Loucy (cell line): ENCODE measurements at regions not wholly inside any gene's neighbourhood (a gene's known extent, or its start where the extent isn't known, plus 50 kb on each side); places are given as distances from the start of the nearest gene placed in this dataset.

ENCODE experiments used
- CTCF ChIP-seq: fragments of 200-600 bp; sonication (generic); conservative IDR thresholded peaks from 2 replicates; pipeline ENCODE4 v1.5.1; 2014; ENCODE audit warnings: mild to moderate bottlenecking, antibody characterized with exemption, low read length
- EZH2phosphoT487 ChIP-seq: fragments of 200-600 bp; IDR thresholded peaks from 2 replicates; pipeline ENCODE4 v1.6.1; 2018; ENCODE audit warnings: antibody characterized with exemption, mild to moderate bottlenecking, moderate library complexity, borderline replicate concordance

- TF ChIP-seq CTCF (no peak), EZH2phosphoT487 (no peak)
These were observed 350.3 kb downstream of the SEC23A start for GRCh38 chr14:38752750-38753149.
